ENCODE measurements at regions not wholly inside any gene's neighbourhood (a gene's known extent, or its start where the extent isn't known, plus 50 kb on each side); places are given as distances from the start of the nearest gene placed in this dataset.
"Not testable (repeated sequence)": the region's sequence is repeated elsewhere in the genome, so short reads cannot be mapped to it uniquely, and the experiment has no call there.

GRCh38 chr1:184194236-184194635, 142.7 kb downstream of the TSEN15 start (continued):
- TF ChIP-seq ZNF274 (IDR thresholded peaks at IDR 0.05; ENCODE audit: borderline replicate concordance, extremely low read depth, low read length): no peak

- WGBS, 2 experiments (ENCODE audit: extremely low coverage in 1 of 2, insufficient coverage in 1 of 2, insufficient read length in 1 of 2, insufficient replicate concordance in 2 of 2, low coverage in 1 of 2, low lambda C conversion rate in 2 of 2, missing lambda C conversion rate in 1 of 2): 90% methylated on average over 2 of the region's 2 CpGs; no CpG with 5 or more reads in 1 of the 2 experiments
- H3K79me1 ChIP-seq (ENCODE audit: low read depth, low read length); H4K5ac ChIP-seq (ENCODE audit: insufficient read length, low read depth, low read length); H3K9me3 ChIP-seq (ENCODE audit: insufficient read depth in 2 of 2, low read depth in 1 of 2, low read length in 1 of 2); H3K56ac ChIP-seq (replicated peaks; ENCODE audit: insufficient read length, low read depth, low read length); H3K4me3 ChIP-seq (ENCODE audit: extremely low read depth in 1 of 4, insufficient read depth in 2 of 4, low read depth in 3 of 4, low read length in 4 of 4); DNase-seq (ENCODE audit: low read depth in 1 of 2, low spot score in 2 of 2); H2AK5ac ChIP-seq (ENCODE audit: low read depth, low read length); H2AFZ ChIP-seq (ENCODE audit: low read length); H3K79me2 ChIP-seq (ENCODE audit: control insufficient read depth in 1 of 2, insufficient read depth in 2 of 2, low read length in 2 of 2); H4K20me1 ChIP-seq (replicated peaks in 1 of 2; ENCODE audit: control insufficient read depth in 1 of 2, insufficient read depth in 2 of 2, low read length in 2 of 2); H2BK120ac ChIP-seq (replicated peaks; ENCODE audit: low read depth, low read length); POLR2A ChIA-PET (ENCODE audit: partially characterized antibody); FAIRE-seq; H4K8ac ChIP-seq (ENCODE audit: extremely low read depth, insufficient read depth, low read length); H3K4me2 ChIP-seq (ENCODE audit: insufficient read depth in 1 of 2, low read depth in 2 of 2, low read length in 2 of 2); H4K91ac ChIP-seq (replicated peaks; ENCODE audit: insufficient read length, low read length); H3K18ac ChIP-seq (ENCODE audit: extremely low read depth, low read length); H2BK12ac ChIP-seq (ENCODE audit: low read depth, low read length); H3K4me1 ChIP-seq (replicated peaks in 1 of 4; ENCODE audit: control insufficient read depth in 3 of 4, insufficient read depth in 4 of 4, low read length in 3 of 4); H3K36me3 ChIP-seq (ENCODE audit: control insufficient read depth in 2 of 4, insufficient read depth in 4 of 4, low read length in 3 of 4); H3K23me2 ChIP-seq (ENCODE audit: low read depth, low read length); H3K23ac ChIP-seq (ENCODE audit: insufficient read length); H3K27ac ChIP-seq (ENCODE audit: low read depth, low read length); H2BK20ac ChIP-seq (ENCODE audit: low read length); H3K14ac ChIP-seq (ENCODE audit: insufficient read length); H3K27me3 ChIP-seq (replicated peaks in 1 of 4; ENCODE audit: control insufficient read depth in 3 of 4, extremely low read depth in 1 of 4, insufficient read depth in 3 of 4, low read length in 3 of 4); H2BK5ac ChIP-seq (ENCODE audit: low read depth, low read length); H2BK15ac ChIP-seq (ENCODE audit: low read length); H3K9ac ChIP-seq (replicated peaks in 1 of 4; ENCODE audit: extremely low read depth in 1 of 4, low read depth in 3 of 4, low read length in 3 of 4); H3K4ac ChIP-seq (replicated peaks; ENCODE audit: insufficient read length, low read depth, low read length): not testable (repeated sequence)
- CTCF ChIA-PET (ENCODE audit: partially characterized antibody): interaction anchor here (1.9 kb wide), 1 partner anchor 27 kb away, joined by 9 read pairs; no protein-coding TSS in a partner anchor
These were observed 144.2 kb downstream of the TSEN15 start for GRCh38 chr1:184195722-184196121.
